WTC11 (cell line): ENCODE measurements at regions not wholly inside any gene's neighbourhood (a gene's known extent, or its start where the extent isn't known, plus 50 kb on each side); places are given as distances from the start of the nearest gene placed in this dataset.

Experiments
- CBFB ChIP-seq: sonication (generic); formaldehyde crosslinking; IDR thresholded peaks from 2 replicates; pipeline ENCODE4 v1.8.1; 2022; ENCODE audit warnings: mild to moderate bottlenecking, low read depth, missing genetic modification reagents
- CREM ChIP-seq: sonication (generic); formaldehyde crosslinking; IDR thresholded peaks from 2 replicates; pipeline ENCODE4 v1.8.1; 2022; ENCODE audit warnings: mild to moderate bottlenecking, missing genetic modification reagents, moderate library complexity
- SP1 ChIP-seq: sonication (generic); formaldehyde crosslinking; conservative IDR thresholded peaks from 2 replicates; pipeline ENCODE4 v1.8.1; 2022; ENCODE audit warnings: missing genetic modification reagents
- TEAD4 ChIP-seq: sonication (generic); formaldehyde crosslinking; IDR thresholded peaks from 2 replicates; pipeline ENCODE4 v1.8.0; 2022; ENCODE audit warnings: mild to moderate bottlenecking, missing genetic modification reagents
- ZBTB21 ChIP-seq: sonication (generic); formaldehyde crosslinking; IDR thresholded peaks from 2 replicates; pipeline ENCODE4 v1.8.1; 2023; ENCODE audit warnings: mild to moderate bottlenecking, missing genetic modification reagents, borderline replicate concordance
- ZNF121 ChIP-seq: sonication (generic); formaldehyde crosslinking; IDR thresholded peaks from 2 replicates; pipeline ENCODE4 v1.8.0; 2023; ENCODE audit warnings: missing genetic modification reagents
- ZNF263 ChIP-seq: sonication (generic); formaldehyde crosslinking; IDR thresholded peaks from 2 replicates; pipeline ENCODE4 v1.8.1; 2022; ENCODE audit warnings: low read depth, mild to moderate bottlenecking, moderate library complexity, missing genetic modification reagents
- TF ChIP-seq, protein P1 (sequence below): fragments of 200-600 bp; IDR thresholded peaks from 2 replicates; pipeline ENCODE4 v1.8.0; 2022; ENCODE audit warnings: antibody characterized with exemption
- TF ChIP-seq, protein P2 (sequence below): sonication (generic); formaldehyde crosslinking; conservative IDR thresholded peaks from 2 replicates; pipeline ENCODE4 v1.8.1; 2023; ENCODE audit warnings: mild to moderate bottlenecking, low read depth, missing genetic modification reagents, moderate library complexity
- TF ChIP-seq, protein P3 (sequence below): fragments of 250-450 bp; sonication (Bioruptor Pico); IDR thresholded peaks from 2 replicates; pipeline ENCODE4 v1.9.0; 2021; ENCODE audit warnings: mild to moderate bottlenecking

DNA sequence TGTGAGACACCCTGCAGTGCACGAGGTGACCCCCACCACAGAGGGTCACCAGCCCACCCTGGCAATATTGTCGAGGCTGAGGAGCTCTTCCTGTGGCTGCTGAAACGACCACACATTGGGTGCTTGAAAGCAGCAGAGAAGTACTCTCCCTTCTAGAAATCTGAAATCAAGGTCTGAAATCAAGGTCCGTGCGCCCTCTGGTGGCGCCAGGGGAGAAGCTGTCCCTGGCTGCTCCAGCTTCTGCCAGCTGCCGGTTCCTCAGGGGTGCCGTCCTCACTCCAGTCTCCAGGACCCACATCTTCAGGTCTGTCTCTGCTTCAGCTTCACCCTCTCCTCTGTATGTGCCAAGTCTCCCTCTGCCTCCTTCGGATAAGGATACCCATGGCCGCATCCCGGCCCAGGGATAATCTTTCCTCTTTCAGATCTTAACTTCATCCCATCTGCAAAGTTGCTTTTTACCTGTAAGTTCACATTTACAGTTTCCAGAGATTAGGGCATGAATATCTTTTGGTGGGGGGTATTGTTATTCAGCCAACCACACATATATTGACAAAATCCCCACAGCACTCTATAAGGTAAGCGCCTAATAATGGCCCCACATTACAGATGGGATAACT is 108.3 kb upstream of the PHACTR3 start:
- TF ChIP-seq ZBTB21 (CRISPR knock-in tag) = no peak
- TF ChIP-seq CBFB (CRISPR knock-in tag) = no peak
- TF ChIP-seq ZNF121 (CRISPR knock-in tag) = no peak
- TF ChIP-seq ZNF263 (CRISPR knock-in tag) = no peak
- no peak for TF ChIP-seq TEAD4 (CRISPR knock-in tag)
- TF ChIP-seq, protein P1, sequence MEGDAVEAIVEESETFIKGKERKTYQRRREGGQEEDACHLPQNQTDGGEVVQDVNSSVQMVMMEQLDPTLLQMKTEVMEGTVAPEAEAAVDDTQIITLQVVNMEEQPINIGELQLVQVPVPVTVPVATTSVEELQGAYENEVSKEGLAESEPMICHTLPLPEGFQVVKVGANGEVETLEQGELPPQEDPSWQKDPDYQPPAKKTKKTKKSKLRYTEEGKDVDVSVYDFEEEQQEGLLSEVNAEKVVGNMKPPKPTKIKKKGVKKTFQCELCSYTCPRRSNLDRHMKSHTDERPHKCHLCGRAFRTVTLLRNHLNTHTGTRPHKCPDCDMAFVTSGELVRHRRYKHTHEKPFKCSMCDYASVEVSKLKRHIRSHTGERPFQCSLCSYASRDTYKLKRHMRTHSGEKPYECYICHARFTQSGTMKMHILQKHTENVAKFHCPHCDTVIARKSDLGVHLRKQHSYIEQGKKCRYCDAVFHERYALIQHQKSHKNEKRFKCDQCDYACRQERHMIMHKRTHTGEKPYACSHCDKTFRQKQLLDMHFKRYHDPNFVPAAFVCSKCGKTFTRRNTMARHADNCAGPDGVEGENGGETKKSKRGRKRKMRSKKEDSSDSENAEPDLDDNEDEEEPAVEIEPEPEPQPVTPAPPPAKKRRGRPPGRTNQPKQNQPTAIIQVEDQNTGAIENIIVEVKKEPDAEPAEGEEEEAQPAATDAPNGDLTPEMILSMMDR = peak; percentile 73
- TF ChIP-seq, protein P2, sequence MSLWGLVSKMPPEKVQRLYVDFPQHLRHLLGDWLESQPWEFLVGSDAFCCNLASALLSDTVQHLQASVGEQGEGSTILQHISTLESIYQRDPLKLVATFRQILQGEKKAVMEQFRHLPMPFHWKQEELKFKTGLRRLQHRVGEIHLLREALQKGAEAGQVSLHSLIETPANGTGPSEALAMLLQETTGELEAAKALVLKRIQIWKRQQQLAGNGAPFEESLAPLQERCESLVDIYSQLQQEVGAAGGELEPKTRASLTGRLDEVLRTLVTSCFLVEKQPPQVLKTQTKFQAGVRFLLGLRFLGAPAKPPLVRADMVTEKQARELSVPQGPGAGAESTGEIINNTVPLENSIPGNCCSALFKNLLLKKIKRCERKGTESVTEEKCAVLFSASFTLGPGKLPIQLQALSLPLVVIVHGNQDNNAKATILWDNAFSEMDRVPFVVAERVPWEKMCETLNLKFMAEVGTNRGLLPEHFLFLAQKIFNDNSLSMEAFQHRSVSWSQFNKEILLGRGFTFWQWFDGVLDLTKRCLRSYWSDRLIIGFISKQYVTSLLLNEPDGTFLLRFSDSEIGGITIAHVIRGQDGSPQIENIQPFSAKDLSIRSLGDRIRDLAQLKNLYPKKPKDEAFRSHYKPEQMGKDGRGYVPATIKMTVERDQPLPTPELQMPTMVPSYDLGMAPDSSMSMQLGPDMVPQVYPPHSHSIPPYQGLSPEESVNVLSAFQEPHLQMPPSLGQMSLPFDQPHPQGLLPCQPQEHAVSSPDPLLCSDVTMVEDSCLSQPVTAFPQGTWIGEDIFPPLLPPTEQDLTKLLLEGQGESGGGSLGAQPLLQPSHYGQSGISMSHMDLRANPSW (CRISPR knock-in tag) = no peak
- TF ChIP-seq, protein P3, sequence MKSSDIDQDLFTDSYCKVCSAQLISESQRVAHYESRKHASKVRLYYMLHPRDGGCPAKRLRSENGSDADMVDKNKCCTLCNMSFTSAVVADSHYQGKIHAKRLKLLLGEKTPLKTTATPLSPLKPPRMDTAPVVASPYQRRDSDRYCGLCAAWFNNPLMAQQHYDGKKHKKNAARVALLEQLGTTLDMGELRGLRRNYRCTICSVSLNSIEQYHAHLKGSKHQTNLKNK (CRISPR knock-in tag) = no peak
- no peak for TF ChIP-seq CREM (CRISPR knock-in tag)
- no peak for TF ChIP-seq SP1 (CRISPR knock-in tag)
